Cerebellar cortex (tissue), 1 donor: ENCODE measurements at regions not wholly inside any gene's neighbourhood (a gene's known extent, or its start where the extent isn't known, plus 50 kb on each side); places are given as distances from the start of the nearest gene placed in this dataset.
A peak's percentile ranks its signal among the peaks of the same experiment; 100 is the strongest.
"Not testable (repeated sequence)": the region's sequence is repeated elsewhere in the genome, so short reads cannot be mapped to it uniquely, and the experiment has no call there.

Source experiments
- DNase-seq: peaks from one replicate; pipeline ENCODE4 v3.0.0-alpha.2; 2015; ENCODE audit warnings: low spot score

- no peak for DNase-seq
These were observed 307.3 kb downstream of the RAPGEF2 start for GRCh38 chr4:159410076-159410777.

DNA sequence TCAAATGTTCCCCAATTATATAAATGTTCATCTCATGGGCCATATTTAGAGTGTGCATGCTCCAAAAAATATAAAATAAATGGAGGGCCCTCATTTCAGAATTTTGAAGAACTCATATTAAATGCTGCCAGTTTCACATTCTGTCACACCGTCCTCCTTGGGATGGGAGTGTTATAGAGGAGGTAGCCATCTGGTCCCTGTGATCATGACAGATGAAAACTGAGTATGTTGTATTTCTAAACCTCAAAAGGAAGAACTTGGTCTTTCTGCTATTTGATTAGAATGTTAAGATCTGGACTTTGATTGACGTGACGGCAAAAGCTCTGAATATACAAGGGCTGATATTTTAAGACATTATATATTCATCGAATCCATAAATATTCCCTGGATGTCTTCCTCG, 308.0 kb downstream of the RAPGEF2 start:
- no peak for DNase-seq

DNA sequence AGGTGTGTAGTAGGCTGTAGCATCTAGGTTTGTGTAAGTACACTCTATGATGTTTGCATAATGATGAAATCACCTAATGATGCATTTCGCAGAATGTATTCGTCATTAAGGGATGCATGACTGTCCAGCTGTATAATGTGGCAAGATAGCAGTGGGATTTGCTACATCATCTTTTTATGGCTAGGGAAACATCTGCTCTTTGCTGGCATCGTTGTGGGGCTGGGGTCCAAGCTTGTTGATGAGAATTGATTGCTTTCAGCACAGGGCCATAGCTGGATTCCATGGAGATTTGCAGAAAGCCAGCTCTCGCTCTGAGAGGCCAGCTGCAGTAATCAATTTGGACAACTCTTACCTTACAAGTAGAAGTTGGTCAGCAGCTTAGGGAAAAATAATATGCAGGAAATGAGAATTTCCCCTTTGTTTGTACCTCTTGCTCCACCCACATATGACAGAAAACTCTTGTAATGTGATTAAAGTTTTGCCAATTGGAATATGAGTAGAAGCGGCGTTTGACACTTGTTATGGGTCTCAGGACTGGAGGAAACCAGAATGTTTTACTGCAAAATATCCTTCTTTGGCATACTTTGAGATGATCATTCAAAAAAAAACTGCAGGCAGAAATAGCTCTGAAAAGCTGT, 310.5 kb downstream of the RAPGEF2 start:
- no peak for DNase-seq

- DNase-seq = no peak
These were observed 311.4 kb downstream of the RAPGEF2 start for GRCh38 chr4:159414305-159414704.

DNA sequence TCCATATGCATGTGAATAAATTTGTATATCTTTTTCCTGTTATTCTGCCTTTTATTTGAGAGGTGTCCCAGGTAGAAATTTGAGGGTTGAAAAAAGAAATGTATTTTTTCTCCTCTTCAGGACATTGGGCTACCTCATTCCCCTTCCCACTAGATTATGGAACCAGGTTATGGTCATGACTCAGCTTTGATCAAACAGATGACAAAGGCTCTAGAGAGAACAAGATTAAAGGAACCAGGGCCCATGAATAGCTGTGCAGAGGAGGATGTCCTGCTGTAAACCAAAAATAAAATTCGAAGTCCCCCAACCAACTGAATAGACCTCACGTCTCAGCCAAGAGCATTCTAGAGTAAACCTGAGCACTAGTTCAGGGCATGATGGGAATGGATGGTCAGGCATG, 313.2 kb downstream of the RAPGEF2 start:
- DNase-seq = no peak

- no peak for DNase-seq
These were observed 314.1 kb downstream of the RAPGEF2 start for GRCh38 chr4:159416996-159417395.

DNA sequence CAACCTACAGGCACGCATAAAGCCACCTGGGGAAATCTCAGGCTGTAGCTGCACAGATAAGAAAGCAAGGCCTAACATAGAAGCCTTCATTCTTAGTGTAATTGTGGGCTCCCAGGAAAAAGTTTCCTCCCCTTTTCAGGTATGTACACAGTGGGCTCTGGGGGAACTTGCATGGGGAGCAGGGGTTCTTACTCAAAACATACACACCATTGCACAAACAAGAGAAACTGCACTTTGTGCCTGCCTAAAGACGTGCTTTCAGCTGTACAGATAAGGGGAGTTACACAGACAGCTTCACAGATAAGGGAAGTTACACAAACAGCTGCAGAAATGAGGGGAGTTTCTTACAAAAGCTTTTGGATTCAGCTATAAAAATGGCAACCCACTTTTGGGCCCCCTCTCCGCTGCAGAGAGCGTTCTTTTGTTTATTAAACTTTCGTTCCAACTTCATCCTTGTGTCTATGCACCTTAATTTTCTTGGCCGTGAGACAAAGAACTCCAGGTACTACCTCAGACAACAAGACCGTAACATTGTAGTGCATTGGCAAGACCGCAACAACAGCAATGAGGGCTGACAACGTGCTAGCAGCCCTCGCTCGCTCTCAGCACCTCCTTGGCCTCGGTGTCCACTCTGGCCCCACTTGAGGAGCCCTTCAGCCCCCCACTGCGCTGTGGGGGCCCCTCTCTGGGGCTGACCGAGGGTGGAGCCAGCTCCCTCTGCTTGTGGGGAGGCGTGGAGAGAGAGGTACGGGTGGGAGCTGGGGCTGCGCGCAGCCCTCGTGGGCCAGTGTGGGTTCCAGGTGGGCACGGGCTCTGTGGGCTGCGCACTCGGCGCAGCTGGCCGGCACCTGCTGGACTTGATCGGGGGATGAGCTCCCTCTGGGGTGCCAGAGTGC, 317.5 kb downstream of the RAPGEF2 start:
- no peak for DNase-seq

DNA sequence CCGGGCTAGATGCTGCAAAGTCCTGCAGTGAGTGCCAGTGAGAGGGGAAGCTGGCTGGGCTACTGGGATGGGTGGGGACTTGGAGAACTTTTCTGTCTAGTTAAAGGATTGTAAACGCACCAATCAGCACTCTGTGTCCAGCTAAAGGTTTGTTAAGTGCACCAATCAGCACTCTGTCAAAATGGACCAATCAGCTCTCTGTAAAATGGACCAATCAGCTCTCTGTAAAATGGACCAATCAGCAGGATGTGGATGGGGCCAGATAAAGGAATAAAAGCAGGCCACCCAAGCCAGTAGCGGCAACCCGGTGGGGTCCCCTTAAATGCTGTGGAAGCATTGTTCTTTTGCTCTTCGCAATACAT, 318.2 kb downstream of the RAPGEF2 start:
- DNase-seq = not testable (repeated sequence)

- no peak for DNase-seq
These were observed 319.1 kb downstream of the RAPGEF2 start for GRCh38 chr4:159422019-159422418.

DNA sequence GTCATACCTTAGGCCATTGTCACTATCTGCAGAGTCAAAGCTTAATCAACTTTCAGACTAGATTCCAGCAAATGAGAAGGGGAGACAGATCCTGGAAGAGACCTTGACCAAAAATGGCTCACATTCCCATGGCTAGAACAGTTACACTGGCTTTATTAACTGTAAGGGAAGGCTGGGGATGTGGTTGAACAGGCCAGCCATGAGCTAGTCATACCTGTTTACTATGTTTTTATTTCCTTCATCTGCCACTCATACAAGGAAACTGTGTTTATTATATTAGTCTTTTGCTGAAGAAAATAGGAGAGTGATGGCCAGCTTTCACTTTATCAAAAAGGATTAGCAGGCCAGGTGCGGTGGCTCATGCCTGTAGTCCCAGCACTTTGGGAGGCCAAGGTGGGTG, 319.7 kb downstream of the RAPGEF2 start:
- no peak for DNase-seq

GRCh38 chr4:159425737-159426305, 322.9 kb downstream of the RAPGEF2 start:
- no peak for DNase-seq

- DNase-seq = no peak
These were observed 325.4 kb downstream of the RAPGEF2 start for GRCh38 chr4:159428293-159428692.

- peak; percentile 19 for DNase-seq
These were observed 326.3 kb downstream of the RAPGEF2 start for GRCh38 chr4:159428975-159429692.

DNA sequence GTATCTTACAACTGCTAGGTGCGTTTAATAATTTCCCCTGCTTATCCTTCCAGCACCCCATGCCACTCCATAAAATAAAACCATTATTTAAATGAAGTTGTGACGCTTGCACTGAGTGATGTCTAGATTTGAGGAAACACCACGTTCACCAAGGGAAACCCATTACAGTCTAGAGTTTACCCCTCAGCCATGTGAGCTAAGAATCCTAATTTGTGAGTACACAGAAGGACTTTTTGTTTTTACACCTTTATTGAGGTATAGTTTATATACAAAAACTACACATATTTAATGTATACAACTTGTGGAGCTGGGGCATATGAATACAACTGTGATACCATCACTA, 326.8 kb downstream of the RAPGEF2 start:
- no peak for DNase-seq

DNA sequence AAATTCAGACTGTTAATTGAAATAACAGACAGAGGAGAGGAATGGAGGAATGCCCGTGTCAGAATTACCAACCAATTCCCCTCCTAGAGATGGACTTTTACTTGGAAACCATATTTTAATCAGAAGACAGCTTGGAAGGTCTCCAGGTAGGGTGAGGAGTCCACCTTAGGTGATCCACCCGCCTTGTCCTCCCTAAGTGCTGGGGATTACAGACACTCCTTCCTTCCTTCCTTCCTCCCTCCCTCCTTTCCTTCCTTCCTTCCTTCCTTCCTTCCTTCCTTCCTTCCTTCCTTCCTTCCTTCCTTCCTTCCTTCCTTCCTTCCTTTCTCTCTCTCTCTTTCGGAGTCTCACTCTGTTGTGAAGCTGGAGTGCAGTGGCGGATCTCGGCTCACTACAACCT, 328.0 kb downstream of the RAPGEF2 start:
- DNase-seq = no peak

GRCh38 chr4:159432436-159432835, 329.6 kb downstream of the RAPGEF2 start:
- no peak for DNase-seq

DNA sequence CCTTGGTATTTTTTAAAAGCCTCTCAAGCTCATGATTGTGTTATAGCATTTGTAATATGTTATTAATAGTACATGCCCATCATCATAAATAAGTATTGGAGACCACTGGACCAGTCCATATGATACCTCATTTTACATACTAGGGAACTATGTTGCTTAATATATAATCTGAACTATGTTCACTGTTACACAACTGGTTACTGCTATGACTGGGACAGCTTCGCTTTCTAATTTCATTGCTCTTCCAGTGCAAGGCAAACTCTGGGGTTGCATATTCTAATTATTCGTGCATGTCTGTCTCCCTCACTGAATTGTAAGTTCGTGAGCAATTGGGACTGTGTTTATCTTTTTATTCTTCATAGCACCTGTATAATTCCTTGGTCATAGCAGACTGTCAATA, 330.5 kb downstream of the RAPGEF2 start:
- no peak for DNase-seq

DNA sequence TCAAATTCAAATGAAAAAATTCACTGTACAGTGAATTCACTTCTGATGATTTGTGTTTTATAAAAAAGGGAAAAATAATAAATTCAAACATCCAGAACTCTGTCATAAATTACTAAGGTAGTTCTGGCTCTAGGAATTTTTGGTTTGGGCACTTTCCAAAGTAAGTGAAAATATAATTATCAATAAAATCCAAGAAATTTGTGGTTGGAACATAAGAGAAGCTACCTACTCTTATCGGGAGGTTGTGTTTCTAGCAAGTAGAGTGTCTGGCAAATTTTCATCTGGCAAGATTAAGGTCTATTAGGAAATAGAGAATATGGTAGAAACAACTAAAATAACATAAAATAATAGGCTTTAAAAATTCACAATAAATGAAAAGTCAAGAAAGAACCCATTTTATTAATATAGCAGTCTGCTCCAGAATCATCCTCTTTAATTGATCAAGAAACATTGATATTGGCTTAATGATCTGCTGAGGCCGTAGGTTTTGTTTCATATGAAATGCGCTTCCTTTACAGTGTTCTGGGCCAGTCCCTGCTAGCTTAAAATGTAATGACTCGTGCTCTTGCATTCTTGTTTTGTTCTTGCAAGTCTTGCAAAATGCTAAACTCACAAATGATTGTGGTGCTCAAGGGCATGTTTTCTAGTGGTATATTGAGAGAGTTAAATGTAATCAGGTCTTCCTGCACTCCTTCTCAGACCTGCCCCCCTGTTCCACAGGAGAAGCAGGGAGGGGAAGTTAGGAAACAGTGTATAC, 331.4 kb downstream of the RAPGEF2 start:
- no peak for DNase-seq

DNA sequence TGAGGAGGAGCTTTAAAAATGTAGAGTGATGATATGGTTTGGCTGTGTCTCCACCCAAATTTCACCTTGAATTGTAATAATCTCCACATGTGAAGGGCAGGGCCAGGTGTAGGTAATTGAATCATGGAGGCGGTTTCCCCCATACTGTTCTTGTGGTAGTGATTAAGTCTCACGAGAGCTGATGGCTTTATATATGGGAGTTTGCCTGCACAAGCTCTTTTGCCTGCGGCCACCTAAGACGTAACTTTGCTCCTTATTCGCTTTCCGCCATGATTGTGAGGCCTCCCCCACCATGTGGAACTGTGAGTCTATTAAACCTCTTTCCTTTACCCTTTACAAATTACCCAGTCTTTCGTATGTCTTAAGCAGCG, 332.0 kb downstream of the RAPGEF2 start:
- DNase-seq = no peak

DNA sequence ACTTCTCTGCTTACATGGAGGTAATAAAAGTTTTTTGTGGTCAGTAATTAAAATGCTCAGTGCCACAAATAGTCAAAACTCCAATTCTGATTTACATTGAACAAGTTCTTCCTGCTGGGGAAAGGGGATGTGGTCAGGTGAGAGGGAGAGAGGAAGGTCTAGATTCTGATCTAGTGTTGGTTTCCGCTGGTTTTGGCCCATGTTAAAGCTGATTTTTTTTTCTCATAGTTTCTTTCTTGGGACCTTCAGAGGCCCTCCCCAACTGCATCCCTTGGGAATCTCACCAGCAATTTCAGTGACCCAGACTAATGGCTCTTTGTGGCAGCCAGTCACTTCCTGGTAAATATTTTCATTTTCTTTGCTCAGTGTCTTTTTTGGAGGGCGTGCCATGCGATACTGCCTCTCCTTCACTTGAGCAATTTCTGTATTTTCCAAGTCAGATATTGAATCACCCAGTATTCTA, 332.7 kb downstream of the RAPGEF2 start:
- no peak for DNase-seq

GRCh38 chr4:159443975-159444374, 341.1 kb downstream of the RAPGEF2 start:
- peak; percentile 45 for DNase-seq
